SK-N-MC (cell line): ENCODE measurements at regions not wholly inside any gene's neighbourhood (a gene's known extent, or its start where the extent isn't known, plus 50 kb on each side); places are given as distances from the start of the nearest gene placed in this dataset.

Experiments
- DNase-seq: peaks from one replicate; pipeline ENCODE4 v3.0.0-alpha.2; 2011; ENCODE audit warnings: low read depth, low spot score
- H3K27ac ChIP-seq: fragments of 200-600 bp; sonication (generic); 2 replicates; pipeline ENCODE4 v1.5.1; 2016; ENCODE audit warnings: mixed run types
- H3K36me3 ChIP-seq: fragments of 200-600 bp; sonication (generic); 2 replicates; pipeline ENCODE4 v1.6.1; 2017; ENCODE audit warnings: antibody characterized with exemption, low read length, mixed read lengths; ENCODE audit not compliant: insufficient read depth
- H3K4me3 ChIP-seq: fragments of 200-600 bp; sonication (generic); 2 replicates; pipeline ENCODE4 v1.5.1; 2016
- H3K9ac ChIP-seq: fragments of 200-600 bp; sonication (generic); 2 replicates; pipeline ENCODE4 v1.8.0; 2017; ENCODE audit warnings: mixed run types, mixed read lengths; ENCODE audit not compliant: insufficient read length
- H3K9me3 ChIP-seq: fragments of 200-600 bp; sonication (generic); 2 replicates; pipeline ENCODE4 v1.6.1; 2017; ENCODE audit warnings: low read depth, mild to moderate bottlenecking, antibody characterized with exemption, low read length, moderate library complexity, mixed read lengths
- EZH2 ChIP-seq: fragments of 200-600 bp; sonication (generic); IDR thresholded peaks from one replicate; pipeline ENCODE4 v1.6.1; 2017; ENCODE audit warnings: antibody characterized with exemption
- FOXP2 ChIP-seq: optimal IDR thresholded peaks from 2 replicates; pipeline ENCODE3; 2011; ENCODE audit warnings: mild to moderate bottlenecking, moderate library complexity; ENCODE audit not compliant: insufficient read depth; ENCODE audit errors: extremely low read length, control extremely low read depth
- POLR2AphosphoS5 ChIP-seq: IDR thresholded peaks from 2 replicates; pipeline ENCODE4 v1.6.1; 2012; ENCODE audit warnings: mild to moderate bottlenecking, low read depth, low read length, borderline replicate concordance

- no peak for TF ChIP-seq EZH2
- TF ChIP-seq POLR2AphosphoS5, result no peak
- TF ChIP-seq FOXP2, result no peak
- Histone ChIP-seq H3K27ac (peak overlapping the region; percentile 100), H3K36me3 (no peaks in the 10 kb centered on the region), H3K9me3 (no peaks in the 10 kb centered on the region), H3K9ac (peak overlapping the region; percentile 74), H3K4me3 (no peak overlapping the region)
- DNase-seq, result no peak
Observed at GRCh38 chr6:140044626-140045025, 670.2 kb upstream of the CITED2 start.

- H3K27ac ChIP-seq, result peak overlapping the region; percentile 76
Observed at GRCh38 chr6:140043762-140044378, 669.4 kb upstream of the CITED2 start.

GRCh38 chr6:140043357-140043756 is 668.9 kb upstream of the CITED2 start:
- Histone ChIP-seq H3K9ac (no peak overlapping the region), H3K4me3 (no peak overlapping the region), H3K27ac (peak overlapping the region; percentile 76), H3K9me3 (no peaks in the 10 kb centered on the region), H3K36me3 (no peaks in the 10 kb centered on the region)
- no peak for DNase-seq
- TF ChIP-seq EZH2 (no peak), POLR2AphosphoS5 (no peak), FOXP2 (no peak)

More at GRCh38 chr6:140043762-140044378, 669.4 kb upstream of the CITED2 start:
- Histone ChIP-seq H3K9ac (no peak overlapping the region), H3K4me3 (no peak overlapping the region), H3K36me3 (no peaks in the 10 kb centered on the region), H3K9me3 (no peaks in the 10 kb centered on the region)
- DNase-seq, result no peak
- TF ChIP-seq FOXP2 (no peak), POLR2AphosphoS5 (no peak), EZH2 (no peak)

GRCh38 chr6:140041571-140042332 is 667.3 kb upstream of the CITED2 start:
- Histone ChIP-seq H3K9ac (no peak overlapping the region), H3K9me3 (peaks cover 2% of the 10 kb centered on the region; the same call in 1 of the 2 replicates), H3K36me3 (no peaks in the 10 kb centered on the region), H3K4me3 (no peak overlapping the region), H3K27ac (no peak overlapping the region)
- no peak for DNase-seq
- peak; percentile 37; the same call in 1 of the 2 replicates for TF ChIP-seq POLR2AphosphoS5
- no peak for TF ChIP-seq FOXP2

GRCh38 chr6:140041056-140041455 is 666.6 kb upstream of the CITED2 start:
- Histone ChIP-seq H3K36me3 (no peaks in the 10 kb centered on the region), H3K9me3 (peaks cover 4% of the 10 kb centered on the region; the same call in 1 of the 2 replicates), H3K4me3 (no peak overlapping the region), H3K27ac (no peak overlapping the region), H3K9ac (no peak overlapping the region)
- DNase-seq, result no peak
- no peak for TF ChIP-seq POLR2AphosphoS5
- no peak for TF ChIP-seq EZH2
- TF ChIP-seq FOXP2, result no peak

- Histone ChIP-seq H3K9ac (no peak overlapping the region), H3K27ac (no peak overlapping the region), H3K4me3 (no peak overlapping the region), H3K36me3 (no peaks in the 10 kb centered on the region), H3K9me3 (peaks cover 4% of the 10 kb centered on the region; the same call in 1 of the 2 replicates)
- no peak for TF ChIP-seq POLR2AphosphoS5
- no peak for TF ChIP-seq FOXP2
- no peak for TF ChIP-seq EZH2
- DNase-seq, result no peak
Observed at GRCh38 chr6:140040396-140040795, 665.9 kb upstream of the CITED2 start.

- Histone ChIP-seq H3K9me3 (peaks cover 7% of the 10 kb centered on the region), H3K4me3 (no peak overlapping the region), H3K27ac (no peak overlapping the region), H3K36me3 (no peaks in the 10 kb centered on the region), H3K9ac (no peak overlapping the region)
- no peak for DNase-seq
- TF ChIP-seq FOXP2 (no peak), EZH2 (no peak), POLR2AphosphoS5 (no peak)
Observed at GRCh38 chr6:140039364-140039763, 664.9 kb upstream of the CITED2 start.

GRCh38 chr6:140036196-140036595 is 661.7 kb upstream of the CITED2 start:
- Histone ChIP-seq H3K9me3 (peaks cover 7% of the 10 kb centered on the region), H3K36me3 (no peaks in the 10 kb centered on the region), H3K27ac (no peak overlapping the region), H3K9ac (no peak overlapping the region), H3K4me3 (no peak overlapping the region)
- no peak for DNase-seq
- TF ChIP-seq FOXP2 (no peak), POLR2AphosphoS5 (no peak), EZH2 (no peak)

- H3K4me3 ChIP-seq, result no peak overlapping the region
- no peak overlapping the region for H3K27ac ChIP-seq
- DNase-seq, result no peak
- no peak for TF ChIP-seq EZH2
- TF ChIP-seq POLR2AphosphoS5, result no peak
- no peak for TF ChIP-seq FOXP2
- H3K9me3 ChIP-seq, result peaks cover 12% of the 10 kb centered on the region
- H3K9ac ChIP-seq, result no peak overlapping the region
- H3K36me3 ChIP-seq, result no peaks in the 10 kb centered on the region
Observed at GRCh38 chr6:140032189-140032588, 657.7 kb upstream of the CITED2 start.
